GM18511 (cell line): ENCODE measurements at regions not wholly inside any gene's neighbourhood (a gene's known extent, or its start where the extent isn't known, plus 50 kb on each side); places are given as distances from the start of the nearest gene placed in this dataset.

ENCODE experiments used
- ATAC-seq: cut with Tn5 transposase; IDR thresholded peaks from one replicate; pipeline ENCODE4 v1.9.1; 2021; ENCODE audit warnings: mild to moderate bottlenecking, moderate library complexity; ENCODE audit not compliant: unreplicated experiment

- no peak for ATAC-seq
Measured at GRCh38 chr2:12964904-12965539, 248.3 kb downstream of the TRIB2 start.

GRCh38 chr2:12965540-12966269 lies 249.0 kb downstream of the TRIB2 start:
- ATAC-seq: no peak

- no peak for ATAC-seq
Measured at GRCh38 chr2:12967804-12968203, 251.1 kb downstream of the TRIB2 start.

DNA sequence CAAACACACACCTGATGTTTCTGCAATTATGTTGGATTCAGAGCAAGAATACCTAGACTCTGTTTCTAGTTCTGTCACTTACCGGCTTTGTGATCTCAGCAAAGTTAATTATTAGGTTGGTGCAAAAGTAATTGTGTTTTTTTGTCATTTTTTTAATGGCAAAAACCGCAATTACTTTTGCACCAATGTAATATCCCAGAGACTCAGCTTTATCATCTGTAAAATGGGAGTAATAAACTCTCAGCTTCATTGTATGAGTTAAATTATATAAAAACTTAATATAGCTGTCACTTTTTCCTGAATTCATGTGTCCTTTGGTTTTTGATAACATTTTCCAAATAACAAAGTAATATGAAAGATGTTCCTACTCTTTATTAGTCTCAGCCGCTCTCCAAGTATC lies 251.7 kb downstream of the TRIB2 start:
- no peak for ATAC-seq

DNA sequence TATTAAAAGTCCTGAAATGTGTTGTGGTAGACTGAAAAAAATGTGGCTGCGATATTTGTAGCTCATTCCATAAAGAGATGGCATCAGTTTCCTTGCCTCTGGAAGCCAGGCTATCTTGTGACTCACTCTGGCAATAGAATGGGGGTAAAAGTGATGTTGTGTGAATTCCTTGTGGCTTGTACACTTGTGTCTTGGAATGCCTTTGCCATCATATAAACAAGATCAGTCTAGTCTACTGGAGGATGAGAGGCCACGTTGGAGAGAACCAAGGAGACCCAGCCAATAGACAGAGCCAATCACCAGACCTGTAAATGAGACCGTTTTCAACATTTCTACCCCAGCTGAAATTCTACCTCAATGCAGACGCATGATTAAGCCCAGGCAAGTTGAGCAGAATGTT lies 254.1 kb downstream of the TRIB2 start:
- no peak for ATAC-seq

GRCh38 chr2:12971581-12972365 lies 255.0 kb downstream of the TRIB2 start:
- ATAC-seq: no peak

- ATAC-seq: no peak
Measured at GRCh38 chr2:12978066-12978835, 261.5 kb downstream of the TRIB2 start.

DNA sequence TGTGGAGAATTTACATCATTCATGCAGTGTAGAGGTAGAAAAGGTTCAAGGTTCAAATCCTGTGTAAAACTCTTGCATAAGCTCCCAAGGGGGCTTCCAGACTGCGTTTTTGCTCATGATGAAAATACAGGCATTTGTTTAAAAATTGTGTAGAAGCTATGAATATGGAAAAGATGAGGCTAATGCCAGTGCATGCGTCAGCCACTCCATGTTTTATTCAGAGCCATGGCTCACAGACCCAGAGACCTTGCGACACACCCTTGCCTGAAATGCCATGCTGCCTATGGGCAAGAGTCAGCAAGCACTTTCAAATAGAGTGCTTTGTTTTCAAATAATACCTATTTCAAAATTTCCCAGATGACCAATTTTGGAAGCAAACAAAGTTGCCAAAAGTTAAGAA lies 262.3 kb downstream of the TRIB2 start:
- no peak for ATAC-seq

DNA sequence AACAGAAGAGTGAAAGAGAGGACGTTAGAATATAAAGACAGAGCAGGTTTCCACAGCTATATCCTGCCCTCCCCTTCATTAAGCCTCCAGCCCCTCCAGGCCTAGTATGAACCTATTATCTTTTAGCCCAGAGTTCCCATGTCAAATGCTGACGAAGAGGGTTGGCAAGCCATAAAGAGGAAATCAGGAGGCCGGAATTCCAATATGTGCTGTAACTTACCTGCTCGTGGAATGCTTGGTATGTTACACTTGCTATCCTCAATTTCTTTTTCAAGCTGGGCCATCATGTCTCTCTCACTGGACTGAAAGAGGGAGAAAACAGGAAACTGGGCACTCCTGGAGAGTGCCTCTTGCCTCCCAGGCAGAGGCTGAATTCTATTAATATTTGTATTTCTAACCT lies 264.1 kb downstream of the TRIB2 start:
- no peak for ATAC-seq

- ATAC-seq: no peak
Measured at GRCh38 chr2:12982149-12982584, 265.4 kb downstream of the TRIB2 start.

- no peak for ATAC-seq
Measured at GRCh38 chr2:12987246-12987645, 270.5 kb downstream of the TRIB2 start.

DNA sequence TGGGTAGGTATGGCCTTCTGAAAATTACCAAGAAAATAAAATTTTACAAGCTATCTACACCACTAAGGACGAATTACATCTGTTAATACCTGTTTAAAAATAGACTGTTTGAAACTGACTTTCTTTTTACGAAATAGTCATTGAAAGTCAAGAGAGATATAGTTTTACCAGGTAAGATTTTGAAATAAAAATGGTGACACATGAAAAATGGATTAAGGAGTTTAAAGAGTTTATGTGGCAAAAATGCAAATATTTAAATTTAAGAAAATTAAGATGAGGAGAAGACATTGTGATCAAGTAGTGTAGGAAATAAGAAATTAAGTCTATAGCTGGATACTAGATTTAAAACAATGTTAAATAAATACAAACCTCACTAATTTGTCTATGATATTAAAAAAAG lies 271.5 kb downstream of the TRIB2 start:
- ATAC-seq: no peak

- ATAC-seq: no peak
Measured at GRCh38 chr2:12990523-12990922, 273.8 kb downstream of the TRIB2 start.

- no peak for ATAC-seq
Measured at GRCh38 chr2:12998685-12999084, 281.9 kb downstream of the TRIB2 start.

DNA sequence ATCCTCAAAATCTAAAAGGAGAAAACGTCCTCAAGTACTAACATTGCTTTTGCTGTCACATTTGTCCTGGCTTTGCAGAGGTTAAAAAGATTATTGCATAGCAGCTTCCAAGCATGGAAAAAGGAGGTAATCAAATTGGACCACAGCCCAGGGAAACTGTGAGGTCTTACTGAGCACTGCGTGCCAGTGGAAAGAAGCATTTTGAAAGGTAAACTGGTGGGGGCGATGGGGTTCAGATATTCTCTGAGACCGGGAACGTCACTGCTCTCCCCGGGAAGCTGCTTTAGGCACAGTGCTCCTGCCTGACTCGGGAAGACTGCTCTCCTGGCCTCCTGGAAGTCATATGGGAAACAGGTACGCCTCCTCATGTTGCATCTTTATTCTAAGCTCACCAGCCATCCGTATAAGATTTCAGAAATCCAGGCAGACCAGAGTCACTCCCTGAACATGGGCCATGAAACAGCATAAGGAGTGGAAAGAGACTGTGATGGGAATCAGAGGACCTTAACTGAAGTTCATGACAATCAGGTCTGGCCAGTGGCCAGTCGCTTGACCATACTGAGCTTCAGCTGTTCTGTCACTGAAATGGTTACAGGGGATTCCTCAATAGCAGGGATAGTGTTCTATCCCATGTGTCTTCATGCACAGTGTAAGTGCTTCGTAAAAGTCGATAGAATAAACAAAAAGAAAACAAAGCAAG lies 284.1 kb downstream of the TRIB2 start:
- ATAC-seq: no peak

DNA sequence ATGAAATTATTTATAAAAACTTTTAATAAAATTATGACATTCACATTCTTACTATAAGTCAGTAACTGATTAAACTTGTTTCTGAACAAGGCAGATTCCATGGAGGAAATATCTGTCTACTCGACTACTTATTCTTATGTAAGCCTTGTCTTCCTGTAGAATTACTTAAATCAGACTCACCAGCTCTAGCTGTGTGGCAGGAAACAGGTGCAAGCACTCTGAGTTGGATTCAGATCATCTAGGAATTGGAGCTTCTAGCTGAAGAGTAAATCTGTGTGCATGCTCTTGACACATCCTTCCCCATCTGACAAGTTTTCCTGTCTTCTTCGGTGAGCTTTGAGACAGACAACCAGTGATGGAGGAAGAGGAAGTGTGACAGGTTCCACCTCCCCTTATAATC lies 284.7 kb downstream of the TRIB2 start:
- no peak for ATAC-seq

DNA sequence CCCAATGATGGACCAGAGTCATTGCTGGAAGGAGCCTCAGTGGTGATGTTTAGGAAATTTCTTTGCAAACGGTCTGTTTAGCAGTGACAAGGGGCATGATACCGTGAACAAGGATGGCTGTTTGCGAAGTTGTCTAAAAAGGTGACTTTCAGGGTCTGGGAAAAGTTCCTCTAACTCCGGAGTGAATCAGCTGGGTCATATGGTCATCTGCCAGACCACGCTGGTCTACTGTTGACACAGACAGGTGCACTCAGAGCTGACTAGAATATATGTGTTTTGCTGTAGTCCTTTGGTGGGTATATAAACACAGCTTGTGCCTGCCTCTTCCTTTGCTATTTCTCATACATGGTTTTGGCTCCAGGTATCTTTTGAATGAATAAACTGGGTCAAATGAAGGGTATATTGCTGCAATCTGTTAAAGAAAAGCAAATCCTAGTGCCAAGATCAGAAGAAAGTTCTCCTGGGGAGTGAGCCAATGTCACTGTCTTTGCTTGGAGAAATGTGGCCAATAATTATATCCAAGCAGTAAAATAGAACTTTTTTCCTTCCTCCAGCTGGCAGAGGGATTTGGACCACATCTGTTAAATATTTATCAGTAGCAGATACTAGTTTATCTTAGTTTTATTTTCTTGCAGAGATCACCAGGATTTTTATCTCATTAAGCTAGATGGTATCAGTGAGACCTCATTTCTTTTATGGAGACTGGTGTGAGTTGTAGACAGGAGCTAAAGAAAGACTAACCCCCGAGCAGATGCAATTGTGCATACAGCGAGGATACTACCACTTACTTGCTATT lies 286.0 kb downstream of the TRIB2 start:
- no peak for ATAC-seq

- no peak for ATAC-seq
Measured at GRCh38 chr2:13003500-13003899, 286.8 kb downstream of the TRIB2 start.

GRCh38 chr2:13005048-13005447 lies 288.3 kb downstream of the TRIB2 start:
- ATAC-seq: no peak
